Stimulated activated CD4-positive, alpha-beta T cell treated with anti-CD3 and anti-CD28 coated beads, Interleukin-4, amount 100 ng/mL, for 4 hours (primary cell): ENCODE measurements at regions not wholly inside any gene's neighbourhood (a gene's known extent, or its start where the extent isn't known, plus 50 kb on each side); places are given as distances from the start of the nearest gene placed in this dataset.
A peak's percentile ranks its signal among the peaks of the same experiment; 100 is the strongest.
"Not testable (repeated sequence)": the region's sequence is repeated elsewhere in the genome, so short reads cannot be mapped to it uniquely, and the experiment has no call there.

Source experiments
- DNase-seq, 2 experiments: peaks; one replicate each; pipeline ENCODE4 v3.0.0-alpha.2; 2020

GRCh38 chr15:26015516-26016075, 152.5 kb upstream of the ATP10A start:
- DNase-seq, result no peak

- DNase-seq, result no peak
Measured at GRCh38 chr15:26013981-26014380, 150.9 kb upstream of the ATP10A start.

- no peak for DNase-seq
Measured at GRCh38 chr15:26011916-26012315, 148.8 kb upstream of the ATP10A start.

GRCh38 chr15:26007151-26007550, 144.0 kb upstream of the ATP10A start:
- no peak for DNase-seq

- no peak for DNase-seq
Measured at GRCh38 chr15:26001201-26001600, 138.1 kb upstream of the ATP10A start.

GRCh38 chr15:25993506-25993905, 130.4 kb upstream of the ATP10A start:
- DNase-seq, result no peak

- no peak for DNase-seq
Measured at GRCh38 chr15:25990220-25990619, 127.1 kb upstream of the ATP10A start.

- peak in 1 of 2 experiments; percentile 10 for DNase-seq
Measured at GRCh38 chr15:25989327-25989726, 126.2 kb upstream of the ATP10A start.

GRCh38 chr15:25988716-25989115, 125.6 kb upstream of the ATP10A start:
- not testable (repeated sequence) for DNase-seq

- no peak for DNase-seq
Measured at GRCh38 chr15:25987638-25988037, 124.5 kb upstream of the ATP10A start.

GRCh38 chr15:25985165-25985564, 122.0 kb upstream of the ATP10A start:
- no peak for DNase-seq

GRCh38 chr15:25982736-25983135, 119.6 kb upstream of the ATP10A start:
- no peak for DNase-seq

GRCh38 chr15:25981114-25981513, 118.0 kb upstream of the ATP10A start:
- no peak for DNase-seq

- DNase-seq, result no peak
Measured at GRCh38 chr15:25972141-25972675, 109.1 kb upstream of the ATP10A start.

- no peak for DNase-seq
Measured at GRCh38 chr15:25971053-25971452, 107.9 kb upstream of the ATP10A start.

GRCh38 chr15:25969886-25970285, 106.8 kb upstream of the ATP10A start:
- DNase-seq, result no peak

GRCh38 chr15:25967116-25967515, 104.0 kb upstream of the ATP10A start:
- no peak for DNase-seq

- DNase-seq, result no peak
Measured at GRCh38 chr15:25965326-25965725, 102.2 kb upstream of the ATP10A start.

- DNase-seq, result no peak
Measured at GRCh38 chr15:25960273-25960672, 97.1 kb upstream of the ATP10A start.

- no peak for DNase-seq
Measured at GRCh38 chr15:25959100-25959499, 96.0 kb upstream of the ATP10A start.

GRCh38 chr15:25955628-25956027, 92.5 kb upstream of the ATP10A start:
- no peak for DNase-seq

GRCh38 chr15:25954398-25954797, 91.3 kb upstream of the ATP10A start:
- no peak for DNase-seq

- DNase-seq, result no peak
Measured at GRCh38 chr15:25950014-25950413, 86.9 kb upstream of the ATP10A start.

- DNase-seq, result no peak
Measured at GRCh38 chr15:25947323-25948314, 84.5 kb upstream of the ATP10A start.
